Activated T-helper 2 cell treated with anti-CD3 and anti-CD28 coated beads, Interferon-gamma antibody, Interleukin-2, Interleukin-4, amounts not matched to agents 10 μg/mL and 5 μg/mL and 100 μg/mL, durations not matched to agents 14 hours and 24 hours and 36 hours (primary cell): ENCODE measurements at regions not wholly inside any gene's neighbourhood (a gene's known extent, or its start where the extent isn't known, plus 50 kb on each side); places are given as distances from the start of the nearest gene placed in this dataset.

ENCODE experiments used
- DNase-seq: peaks from one replicate; pipeline ENCODE4 v3.0.0; 2021; ENCODE audit warnings: low spot score
- H3K27ac Mint-ChIP-seq: one replicate; pipeline ENCODE4 v1.8.0; 2021; ENCODE audit warnings: mixed read lengths
- H3K27me3 Mint-ChIP-seq: one replicate; pipeline ENCODE4 v1.8.0; 2021; ENCODE audit warnings: low read depth, mixed read lengths
- H3K36me3 Mint-ChIP-seq: one replicate; pipeline ENCODE4 v1.8.0; 2021; ENCODE audit warnings: low read depth, mixed read lengths
- H3K4me1 Mint-ChIP-seq: one replicate; pipeline ENCODE4 v1.8.0; 2021; ENCODE audit warnings: low read depth, mixed read lengths
- H3K4me3 Mint-ChIP-seq: one replicate; pipeline ENCODE4 v1.8.0; 2021; ENCODE audit warnings: low read depth, mild to moderate bottlenecking, moderate library complexity, mixed read lengths
- H3K9me3 Mint-ChIP-seq: one replicate; pipeline ENCODE4 v1.8.0; 2021; ENCODE audit warnings: mixed read lengths
- intact Hi-C: fragments of 100-400 bp; cut with micrococcal nuclease; formaldehyde crosslinking; loops from one replicate; pipeline ENCODE4 v1.15.1; 2023

DNA sequence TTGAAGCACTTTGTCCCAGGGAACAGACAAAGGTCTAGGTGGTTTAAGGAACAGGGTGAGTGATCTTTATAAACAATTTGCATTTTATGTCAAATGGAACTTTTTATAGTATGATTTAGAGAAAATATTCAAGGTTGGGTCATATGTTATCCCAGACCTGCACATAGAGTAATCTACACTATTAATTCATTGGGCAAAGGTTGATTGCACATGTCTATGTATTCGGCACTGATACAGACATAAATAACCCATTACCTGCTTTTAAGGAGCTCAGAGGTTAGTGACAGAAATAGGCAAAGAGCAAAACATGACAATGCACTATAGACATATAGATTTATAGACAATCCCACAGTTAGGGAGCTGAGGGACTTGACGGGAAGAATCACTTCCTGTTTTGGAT is 141.5 kb upstream of the UBASH3B start:
- H3K36me3 Mint-ChIP-seq, result no peaks in the 10 kb centered on the region
- H3K4me1 Mint-ChIP-seq, result no peaks in the 10 kb centered on the region
- H3K4me3 Mint-ChIP-seq, result no peak overlapping the region
- H3K27ac Mint-ChIP-seq, result no peak overlapping the region
- H3K27me3 Mint-ChIP-seq, result no peaks in the 10 kb centered on the region
- H3K9me3 Mint-ChIP-seq, result no peaks in the 10 kb centered on the region
- intact Hi-C loops, result no loop called here
- DNase-seq, result no peak

DNA sequence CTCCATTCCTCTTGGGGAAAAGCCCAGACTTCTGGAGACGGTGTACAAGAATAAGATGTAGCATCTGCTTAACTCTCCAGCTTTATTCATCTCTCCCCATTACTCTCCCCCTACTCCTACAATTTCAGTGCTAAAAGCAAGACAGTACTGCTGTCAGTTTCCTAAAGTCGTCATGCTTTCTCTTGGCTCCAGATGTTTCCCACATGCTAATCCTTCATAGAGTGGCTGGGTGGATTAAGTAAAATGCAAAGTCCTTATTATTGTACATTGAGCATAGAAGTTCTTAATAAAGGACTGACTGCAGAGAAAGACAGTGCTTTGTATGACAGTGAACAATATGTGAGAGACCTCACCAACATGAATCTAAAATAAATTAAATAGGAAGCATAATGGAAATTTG is 142.2 kb upstream of the UBASH3B start:
- Mint-ChIP-seq H3K9me3 (no peaks in the 10 kb centered on the region), H3K36me3 (no peaks in the 10 kb centered on the region), H3K27me3 (no peaks in the 10 kb centered on the region), H3K4me1 (no peaks in the 10 kb centered on the region), H3K27ac (no peak overlapping the region), H3K4me3 (no peak overlapping the region)
- DNase-seq, result no peak
- intact Hi-C loops, result no loop called here

DNA sequence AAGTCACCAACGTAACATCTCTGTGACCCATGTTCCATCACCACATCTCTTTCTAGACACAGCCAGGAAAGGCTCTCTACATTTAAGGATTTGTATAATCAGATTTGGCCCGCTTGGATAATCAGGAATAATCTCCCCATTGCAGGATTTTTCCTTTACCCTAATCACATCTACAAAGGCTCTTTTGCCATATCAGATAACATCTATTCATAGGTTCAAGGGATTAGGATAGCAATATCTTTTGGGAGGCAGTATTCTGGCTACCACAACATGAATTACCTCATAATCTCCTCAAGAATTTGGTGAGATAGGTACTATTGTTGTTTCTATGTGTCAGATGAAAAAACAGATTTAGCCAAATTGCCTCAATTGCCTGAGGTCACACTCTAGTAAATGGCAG is 142.8 kb upstream of the UBASH3B start:
- intact Hi-C loops, result no loop called here
- Mint-ChIP-seq H3K4me1 (no peaks in the 10 kb centered on the region), H3K9me3 (no peaks in the 10 kb centered on the region), H3K27ac (no peak overlapping the region), H3K4me3 (no peak overlapping the region), H3K36me3 (no peaks in the 10 kb centered on the region), H3K27me3 (no peaks in the 10 kb centered on the region)
- DNase-seq, result no peak

DNA sequence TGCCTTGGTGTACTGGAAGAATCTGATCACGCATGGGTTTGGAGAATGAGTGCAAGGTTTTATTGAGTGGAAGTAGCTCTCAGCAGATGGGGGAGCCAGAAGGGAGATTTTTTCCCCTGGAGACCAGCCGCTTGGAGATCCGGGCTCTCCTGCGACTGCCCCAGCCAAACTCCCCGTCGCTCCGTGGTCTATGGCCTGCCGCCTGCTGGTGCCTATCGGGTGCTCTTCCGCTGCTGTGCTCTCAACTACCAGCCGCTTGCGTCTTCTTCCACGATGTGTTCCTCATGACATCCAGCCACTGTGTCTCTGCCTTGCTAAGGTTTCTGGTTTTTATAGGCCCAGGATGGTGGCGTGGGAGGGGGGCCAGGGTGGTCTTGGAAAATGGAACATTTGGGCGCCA is 145.6 kb upstream of the UBASH3B start:
- no peaks in the 10 kb centered on the region for H3K36me3 Mint-ChIP-seq
- no peak overlapping the region for H3K27ac Mint-ChIP-seq
- H3K27me3 Mint-ChIP-seq, result peaks cover 7% of the 10 kb centered on the region
- H3K4me3 Mint-ChIP-seq, result no peak overlapping the region
- H3K4me1 Mint-ChIP-seq, result no peaks in the 10 kb centered on the region
- intact Hi-C loops, result loop anchor here (5.0 kb wide), 1 partner anchor 853 kb away; no protein-coding TSS in a partner anchor
- H3K9me3 Mint-ChIP-seq, result no peaks in the 10 kb centered on the region
- DNase-seq, result no peak

DNA sequence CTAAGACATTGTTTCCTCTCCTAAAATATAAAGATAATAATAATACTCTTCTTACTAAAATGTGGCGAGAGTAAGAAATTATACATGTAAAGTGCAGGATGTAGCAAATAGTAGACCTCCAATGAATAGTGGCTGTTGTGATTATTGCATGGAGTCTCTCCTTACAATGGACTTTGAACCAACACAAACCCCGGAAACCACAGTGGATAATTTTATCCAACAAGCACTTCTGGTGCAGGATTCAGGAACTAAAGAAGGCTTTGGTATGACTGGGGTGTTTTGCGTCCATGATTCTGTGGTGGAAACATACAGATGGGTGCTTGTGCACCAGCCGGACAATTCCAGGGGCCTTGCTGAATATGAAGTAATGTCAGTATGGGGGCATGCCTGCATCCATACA is 146.4 kb upstream of the UBASH3B start:
- H3K27ac Mint-ChIP-seq, result no peak overlapping the region
- no peaks in the 10 kb centered on the region for H3K36me3 Mint-ChIP-seq
- H3K9me3 Mint-ChIP-seq, result no peaks in the 10 kb centered on the region
- no peak for DNase-seq
- no peak overlapping the region for H3K4me3 Mint-ChIP-seq
- intact Hi-C loops, result loop anchor here (5.0 kb wide), 1 partner anchor 852 kb away; no protein-coding TSS in a partner anchor
- H3K4me1 Mint-ChIP-seq, result no peaks in the 10 kb centered on the region
- H3K27me3 Mint-ChIP-seq, result peaks cover 9% of the 10 kb centered on the region

DNA sequence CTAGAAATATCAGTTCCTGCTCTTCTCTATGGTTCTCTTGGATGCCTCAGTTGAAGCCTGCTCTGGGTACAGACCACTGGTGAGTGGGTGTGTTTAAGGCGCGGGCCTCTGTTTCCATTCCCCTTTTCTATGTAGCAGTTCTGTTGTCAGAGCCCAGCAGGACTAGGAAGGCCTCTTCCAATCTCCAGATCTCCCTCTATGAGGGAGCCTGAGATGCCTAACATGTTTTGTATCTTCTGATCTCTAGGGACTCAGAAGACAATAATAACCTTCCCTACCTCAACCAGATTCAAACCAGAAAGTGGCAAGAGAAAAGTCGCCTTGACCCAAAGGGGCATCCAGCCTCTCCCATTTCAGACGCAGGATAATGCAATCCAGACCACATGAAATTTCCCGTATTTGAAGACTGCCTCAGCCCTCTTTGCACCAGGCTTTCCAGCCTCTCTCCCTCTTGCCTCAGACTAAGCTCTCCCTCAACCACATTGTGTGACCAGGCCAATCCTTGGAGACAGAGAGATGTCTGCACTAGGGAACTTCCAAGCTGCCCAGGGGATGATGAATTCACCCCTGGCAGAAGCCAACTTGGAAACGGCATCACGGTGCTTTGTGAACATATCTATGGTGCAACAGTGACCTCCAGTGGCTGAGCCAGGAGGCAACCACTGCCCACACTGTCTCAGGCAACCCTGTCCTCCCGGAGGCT is 150.1 kb upstream of the UBASH3B start:
- no peak overlapping the region for H3K27ac Mint-ChIP-seq
- no peak overlapping the region for H3K4me3 Mint-ChIP-seq
- H3K36me3 Mint-ChIP-seq, result no peaks in the 10 kb centered on the region
- H3K9me3 Mint-ChIP-seq, result no peaks in the 10 kb centered on the region
- peak; percentile 10 for DNase-seq
- intact Hi-C loops, result loop anchor here (1.0 to 5.0 kb wide), 2 partner anchors 290 to 848 kb away; no protein-coding TSS in a partner anchor
- H3K4me1 Mint-ChIP-seq, result no peaks in the 10 kb centered on the region
- peaks cover 11% of the 10 kb centered on the region for H3K27me3 Mint-ChIP-seq

DNA sequence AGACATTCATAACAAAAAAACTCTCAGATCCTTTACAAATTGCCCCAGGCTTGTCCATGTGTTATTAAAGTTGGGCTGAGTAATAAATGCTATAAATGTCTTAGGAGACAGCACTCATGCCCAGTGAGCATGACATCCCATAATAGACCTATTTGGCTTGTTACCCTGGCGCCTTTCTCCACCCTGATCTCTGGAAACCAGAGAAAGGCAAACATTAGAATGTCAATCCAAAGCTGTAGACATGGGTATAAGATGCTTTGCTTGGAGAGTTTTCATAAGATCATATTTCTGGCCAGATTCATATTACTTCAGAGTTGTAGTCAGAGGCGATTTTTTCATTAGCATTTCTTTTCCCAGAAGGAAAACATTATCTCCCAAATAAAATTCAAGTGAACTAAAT is 161.3 kb upstream of the UBASH3B start:
- Mint-ChIP-seq H3K4me1 (no peaks in the 10 kb centered on the region), H3K4me3 (no peak overlapping the region), H3K27ac (no peak overlapping the region), H3K36me3 (no peaks in the 10 kb centered on the region), H3K9me3 (no peaks in the 10 kb centered on the region), H3K27me3 (no peaks in the 10 kb centered on the region)
- intact Hi-C loops, result no loop called here
- no peak for DNase-seq

DNA sequence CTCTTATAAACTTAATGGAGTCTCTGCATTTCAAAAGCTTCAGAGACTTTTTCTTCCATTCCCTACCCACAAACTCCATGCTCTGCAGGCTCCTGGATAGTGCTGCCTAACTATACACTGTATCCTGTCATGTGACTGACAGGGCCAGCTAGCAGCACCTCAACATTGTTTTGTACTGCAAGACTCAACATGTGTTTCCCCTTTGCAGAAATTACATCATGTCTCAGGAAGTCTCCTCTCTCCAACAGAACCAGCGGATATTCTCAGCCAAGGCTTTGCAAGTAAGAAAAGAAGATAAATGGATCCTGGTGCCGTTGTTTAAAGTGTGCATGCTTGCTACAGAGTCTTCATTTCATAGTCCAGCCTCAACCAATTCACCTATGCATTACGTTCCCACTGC is 164.0 kb upstream of the UBASH3B start:
- H3K4me1 Mint-ChIP-seq, result no peaks in the 10 kb centered on the region
- H3K27ac Mint-ChIP-seq, result no peak overlapping the region
- H3K27me3 Mint-ChIP-seq, result peaks cover 2% of the 10 kb centered on the region
- intact Hi-C loops, result no loop called here
- DNase-seq, result no peak
- no peak overlapping the region for H3K4me3 Mint-ChIP-seq
- no peaks in the 10 kb centered on the region for H3K36me3 Mint-ChIP-seq
- H3K9me3 Mint-ChIP-seq, result no peaks in the 10 kb centered on the region

DNA sequence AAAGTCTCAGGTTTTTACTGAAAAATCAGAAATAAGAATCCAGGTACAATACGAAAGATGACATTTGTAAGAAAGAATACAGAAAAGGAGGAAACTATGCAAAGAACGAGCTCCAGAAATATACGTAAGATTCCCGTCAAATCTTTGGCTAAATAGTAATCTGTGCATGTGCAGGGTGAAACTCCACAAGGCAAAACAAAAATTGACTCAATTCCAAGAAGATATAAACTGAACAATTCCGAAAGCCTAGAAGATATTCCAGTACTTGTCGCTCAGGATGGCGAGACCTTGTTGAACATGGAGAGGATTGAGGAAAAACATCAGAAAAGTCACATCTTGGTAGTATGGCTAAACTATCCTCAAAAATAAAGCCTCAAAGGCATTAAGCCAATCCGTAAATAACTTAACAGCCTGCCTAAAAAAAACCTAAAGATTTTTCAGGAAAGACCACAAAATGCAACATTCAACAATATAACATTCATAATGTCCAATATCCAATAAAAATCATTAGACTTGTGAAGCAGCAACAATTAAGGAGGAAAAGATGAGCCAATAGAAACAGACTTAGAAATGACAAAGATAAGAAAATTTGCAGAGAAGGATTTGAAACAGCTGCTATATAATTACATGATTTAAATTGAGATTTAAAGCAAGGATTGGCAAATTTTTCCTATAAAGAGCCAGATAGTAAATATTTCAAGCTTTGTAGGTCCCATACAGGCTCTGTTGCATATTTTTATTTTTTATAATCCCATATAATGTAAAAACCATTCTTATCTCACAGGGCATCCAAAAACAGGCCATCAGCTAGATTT is 166.4 kb upstream of the UBASH3B start:
- Mint-ChIP-seq H3K27ac (no peak overlapping the region), H3K27me3 (peaks cover 2% of the 10 kb centered on the region), H3K4me1 (no peaks in the 10 kb centered on the region), H3K9me3 (no peaks in the 10 kb centered on the region), H3K36me3 (no peaks in the 10 kb centered on the region), H3K4me3 (no peak overlapping the region)
- no peak for DNase-seq
- intact Hi-C loops, result no loop called here

DNA sequence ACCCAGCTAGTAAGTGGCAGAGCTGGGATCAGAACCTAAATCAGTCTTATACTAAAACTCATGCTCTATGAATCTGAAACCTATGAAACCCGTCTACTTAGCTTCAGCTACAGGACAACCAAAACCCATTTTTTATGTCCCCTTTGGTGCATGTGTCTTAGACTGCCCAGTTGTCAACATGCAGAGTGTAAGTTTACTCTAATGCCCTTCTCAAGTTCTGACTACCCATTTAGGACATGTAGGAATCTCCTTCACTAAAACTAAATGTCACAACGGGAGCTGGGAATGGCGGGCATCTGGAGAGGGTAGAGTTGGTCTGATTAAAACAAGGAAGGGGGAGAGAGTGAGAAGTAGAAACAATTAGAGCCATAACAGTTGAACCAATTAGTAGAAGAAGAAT is 167.9 kb upstream of the UBASH3B start:
- no peaks in the 10 kb centered on the region for H3K36me3 Mint-ChIP-seq
- H3K9me3 Mint-ChIP-seq, result peaks cover 13% of the 10 kb centered on the region
- intact Hi-C loops, result no loop called here
- no peak overlapping the region for H3K27ac Mint-ChIP-seq
- DNase-seq, result no peak
- no peak overlapping the region for H3K4me3 Mint-ChIP-seq
- H3K27me3 Mint-ChIP-seq, result peaks cover 2% of the 10 kb centered on the region
- no peaks in the 10 kb centered on the region for H3K4me1 Mint-ChIP-seq

DNA sequence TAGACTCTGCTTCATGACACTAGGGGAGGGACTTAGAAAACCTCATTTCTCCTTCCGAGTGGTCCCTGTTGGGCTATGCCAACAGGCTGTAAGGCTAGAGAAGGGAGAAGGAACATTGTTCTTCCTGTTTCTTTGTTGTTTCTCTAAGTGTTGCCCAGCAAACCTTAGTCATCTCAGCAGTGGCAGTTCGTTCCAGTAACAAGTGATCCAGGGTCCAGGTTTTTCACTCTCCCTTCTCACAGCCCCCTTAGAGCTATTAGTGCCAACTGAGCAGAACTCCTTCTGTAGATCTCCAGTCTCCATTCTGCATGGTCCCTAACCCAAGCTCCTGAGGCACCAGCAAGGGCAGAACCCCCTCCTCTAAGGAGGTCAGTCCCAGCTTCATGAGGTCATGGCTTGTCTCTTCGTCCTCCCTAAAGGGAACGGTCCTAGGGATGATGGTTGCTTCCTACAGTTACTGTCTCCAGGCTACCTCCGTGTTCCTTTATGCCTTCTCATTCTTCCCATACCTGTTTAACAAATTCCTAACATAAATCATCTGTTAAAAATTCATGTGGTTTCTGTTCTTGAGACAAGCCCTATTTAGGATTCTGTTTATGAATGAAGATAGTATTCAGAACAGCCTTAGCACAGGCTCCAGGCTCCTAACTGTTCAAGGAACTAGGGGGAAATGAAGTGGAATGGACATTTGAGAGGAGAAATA is 168.6 kb upstream of the UBASH3B start:
- no peak for DNase-seq
- Mint-ChIP-seq H3K36me3 (no peaks in the 10 kb centered on the region), H3K4me3 (no peak overlapping the region), H3K27ac (no peak overlapping the region), H3K4me1 (no peaks in the 10 kb centered on the region), H3K27me3 (peaks cover 2% of the 10 kb centered on the region), H3K9me3 (peaks cover 13% of the 10 kb centered on the region)
- intact Hi-C loops, result no loop called here

DNA sequence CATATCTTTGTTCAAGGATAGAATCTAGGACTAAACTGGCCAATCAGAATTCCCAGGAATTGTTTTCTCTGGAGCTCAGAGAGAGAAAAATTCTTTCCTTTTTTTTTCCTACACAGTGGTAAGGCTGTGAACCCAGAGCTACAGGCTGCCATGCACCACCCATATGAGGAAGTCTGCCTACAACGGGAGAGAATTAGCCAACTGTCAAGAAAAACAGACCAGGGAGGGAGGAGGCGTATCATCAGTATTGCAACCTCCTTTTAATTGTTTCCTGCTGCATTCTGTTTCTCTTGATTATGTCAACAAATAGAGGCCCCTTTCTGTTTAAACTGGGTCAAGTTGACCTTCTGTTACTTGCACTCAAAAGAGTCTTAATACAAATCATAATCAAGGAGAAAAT is 176.5 kb upstream of the UBASH3B start:
- Mint-ChIP-seq H3K27me3 (no peaks in the 10 kb centered on the region), H3K27ac (no peak overlapping the region), H3K4me1 (no peaks in the 10 kb centered on the region), H3K4me3 (no peak overlapping the region), H3K36me3 (no peaks in the 10 kb centered on the region), H3K9me3 (peaks cover 13% of the 10 kb centered on the region)
- intact Hi-C loops, result no loop called here
- no peak for DNase-seq

DNA sequence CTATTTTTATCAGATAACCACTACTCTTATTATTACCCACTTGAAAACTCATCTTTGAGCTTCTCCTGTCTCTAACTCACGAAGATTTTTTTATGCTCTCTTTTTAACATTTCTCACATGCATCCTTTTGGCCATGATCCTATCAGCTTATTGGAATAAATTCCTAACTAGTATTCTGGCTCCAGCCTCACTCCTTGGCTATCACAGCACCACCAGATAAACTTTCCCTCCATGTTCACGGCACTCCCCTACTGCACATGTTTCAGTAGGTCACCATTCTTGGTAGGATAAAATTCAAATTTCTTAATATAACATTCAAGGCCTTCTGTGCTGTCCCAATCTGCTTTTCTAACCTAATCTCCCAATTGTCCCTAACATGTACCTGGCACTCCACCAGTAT is 186.6 kb upstream of the UBASH3B start:
- Mint-ChIP-seq H3K27me3 (no peaks in the 10 kb centered on the region), H3K27ac (no peak overlapping the region), H3K4me1 (no peaks in the 10 kb centered on the region), H3K9me3 (no peaks in the 10 kb centered on the region), H3K4me3 (no peak overlapping the region), H3K36me3 (no peaks in the 10 kb centered on the region)
- intact Hi-C loops, result no loop called here
- DNase-seq, result no peak
